HG03460 (cell line): ENCODE measurements at regions not wholly inside any gene's neighbourhood (a gene's known extent, or its start where the extent isn't known, plus 50 kb on each side); places are given as distances from the start of the nearest gene placed in this dataset.

Experiments used
- ATAC-seq: cut with Tn5 transposase; IDR thresholded peaks from one replicate; pipeline ENCODE4 v1.9.1; 2021; ENCODE audit not compliant: unreplicated experiment

DNA sequence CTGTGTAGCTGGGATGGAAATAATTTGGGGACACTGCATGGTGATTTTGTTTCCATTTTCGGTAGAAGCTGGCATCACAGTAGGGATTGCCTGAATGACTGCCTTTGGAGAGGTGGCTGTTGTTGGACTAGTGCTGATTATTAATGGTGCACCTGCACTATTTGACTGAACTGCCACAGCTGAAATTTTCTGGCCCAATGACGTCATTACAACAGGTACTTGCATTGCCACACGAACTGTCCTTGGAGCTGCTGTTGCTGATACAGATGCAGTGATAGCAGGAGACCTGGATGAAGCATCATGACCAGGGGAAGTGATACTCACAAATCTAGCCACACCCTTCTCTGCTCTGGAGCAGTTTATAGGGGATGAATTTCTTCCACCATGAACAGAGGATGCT, 95.6 kb upstream of the FOXC1 start:
- ATAC-seq, result no peak

GRCh38 chr6:1515280-1515679, 94.4 kb upstream of the FOXC1 start:
- ATAC-seq, result no peak

DNA sequence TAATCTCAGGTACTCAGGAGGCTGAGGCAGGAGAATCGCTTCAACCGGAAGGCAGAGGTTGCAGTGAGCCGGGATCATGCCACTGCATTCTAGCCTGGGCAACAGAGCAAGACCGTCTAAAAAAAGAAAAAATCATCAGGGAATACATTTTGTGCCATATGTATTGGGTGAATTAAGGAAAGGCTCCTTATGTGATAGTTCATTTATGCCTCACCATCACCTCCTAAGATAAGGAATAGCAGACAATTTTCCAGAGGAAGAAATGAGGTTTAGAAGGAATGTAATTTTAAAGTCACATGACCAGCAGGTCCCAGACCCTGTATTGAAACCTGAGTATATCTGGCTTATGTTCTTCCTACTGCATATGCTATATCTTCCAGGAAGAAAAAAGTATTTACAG, 93.9 kb upstream of the FOXC1 start:
- ATAC-seq, result no peak

GRCh38 chr6:1516742-1517520, 92.8 kb upstream of the FOXC1 start:
- no peak for ATAC-seq

- ATAC-seq, result no peak
These were observed 90.9 kb upstream of the FOXC1 start for GRCh38 chr6:1518855-1519254.

DNA sequence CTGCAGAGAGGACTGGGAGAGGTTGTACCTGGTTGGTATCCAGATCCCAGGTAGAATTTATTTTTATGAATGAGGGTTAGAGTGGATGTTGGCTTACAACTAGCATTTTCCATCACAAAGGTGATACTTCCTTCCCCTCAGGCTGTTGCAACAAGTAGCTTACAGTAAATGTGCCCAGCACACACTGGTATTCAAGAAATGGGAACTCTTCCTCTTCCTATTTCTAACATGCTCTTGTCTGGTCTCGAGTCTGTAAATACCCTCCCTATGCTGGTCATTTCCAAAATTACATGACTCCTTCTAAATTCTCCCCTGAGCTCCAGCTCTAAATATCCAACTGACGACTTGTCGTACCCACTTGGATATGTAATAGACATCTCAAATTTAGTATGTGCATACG, 90.1 kb upstream of the FOXC1 start:
- ATAC-seq, result no peak

DNA sequence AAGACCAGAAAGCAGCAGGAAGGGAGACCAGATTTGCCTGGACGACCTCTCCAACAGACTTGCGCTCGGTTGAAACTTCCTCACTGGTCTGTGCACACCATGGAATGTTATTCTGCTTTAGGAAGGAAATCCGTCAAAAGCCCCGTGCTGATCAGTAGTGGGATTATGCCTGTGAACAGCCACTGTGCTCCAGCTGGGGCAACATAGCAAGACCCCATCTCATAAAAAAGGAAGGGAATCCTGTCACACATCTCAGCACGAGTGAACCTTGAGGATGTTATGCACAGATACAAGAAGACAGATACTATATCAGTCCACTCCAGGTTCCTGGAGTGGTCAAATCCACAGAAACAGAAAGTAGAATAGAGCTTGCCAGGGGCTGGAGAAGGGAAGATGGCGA, 86.9 kb upstream of the FOXC1 start:
- no peak for ATAC-seq

DNA sequence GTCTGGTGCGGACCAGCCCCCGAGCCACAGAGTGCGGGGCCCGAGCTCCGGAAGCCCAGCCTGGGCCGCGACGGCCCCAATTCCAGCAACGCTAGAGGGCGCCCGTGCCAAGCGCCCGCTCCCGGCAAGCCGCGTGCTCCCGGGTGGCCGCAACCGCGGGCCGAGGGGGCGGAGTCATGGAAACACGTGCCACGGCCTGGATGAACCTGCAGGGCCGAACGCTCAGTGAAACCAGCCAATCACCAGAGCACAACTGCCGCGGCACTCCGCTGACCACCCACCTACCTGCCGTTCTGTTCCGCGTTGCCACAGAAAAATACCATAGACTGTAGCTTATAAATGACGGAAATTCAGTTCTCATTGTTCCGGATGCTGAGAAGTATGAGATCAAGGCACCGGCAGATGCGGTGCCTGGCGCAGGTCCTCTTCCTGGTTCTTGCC, 85.7 kb upstream of the FOXC1 start:
- ATAC-seq, result no peak

- ATAC-seq, result no peak
These were observed 84.2 kb upstream of the FOXC1 start for GRCh38 chr6:1525364-1526038.

- ATAC-seq, result no peak
These were observed 83.2 kb upstream of the FOXC1 start for GRCh38 chr6:1526398-1527072.

DNA sequence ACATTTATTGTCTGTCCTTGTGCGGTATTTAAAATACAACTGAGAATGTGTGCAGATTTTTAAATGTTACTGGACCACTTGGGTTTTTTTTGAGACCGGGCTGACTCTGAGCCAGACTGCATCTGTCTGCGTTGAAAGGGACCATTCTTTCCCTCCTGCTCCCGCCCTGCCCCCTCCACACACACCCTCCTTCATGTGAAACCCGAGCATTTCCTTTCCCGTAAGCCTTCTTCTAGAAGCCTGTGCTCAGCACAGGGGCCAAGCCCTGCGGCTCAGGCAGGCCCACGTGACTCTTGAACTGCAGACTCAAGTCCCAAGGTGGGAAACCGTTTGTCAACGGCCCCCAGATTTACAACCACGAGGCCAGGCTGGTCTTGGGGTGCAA, 82.7 kb upstream of the FOXC1 start:
- ATAC-seq, result no peak

DNA sequence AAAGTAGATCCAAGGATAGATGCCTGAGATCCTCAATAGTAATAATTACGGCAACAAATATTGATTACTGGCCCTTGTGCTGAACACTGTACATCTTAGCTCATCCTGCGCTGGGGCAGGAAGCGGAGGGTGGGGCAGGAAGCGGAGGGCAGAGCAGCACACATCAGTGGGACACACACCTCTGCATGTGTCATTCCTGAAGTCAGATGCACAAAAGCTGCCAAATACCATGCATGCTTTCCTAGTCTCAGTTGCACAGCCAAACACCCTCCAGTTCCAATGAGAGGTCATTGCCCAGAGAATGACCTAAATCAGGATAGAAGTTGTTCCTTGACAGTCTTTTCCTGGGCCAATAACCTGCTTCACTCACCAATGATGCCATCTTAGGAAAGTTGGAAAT, 74.4 kb upstream of the FOXC1 start:
- no peak for ATAC-seq

DNA sequence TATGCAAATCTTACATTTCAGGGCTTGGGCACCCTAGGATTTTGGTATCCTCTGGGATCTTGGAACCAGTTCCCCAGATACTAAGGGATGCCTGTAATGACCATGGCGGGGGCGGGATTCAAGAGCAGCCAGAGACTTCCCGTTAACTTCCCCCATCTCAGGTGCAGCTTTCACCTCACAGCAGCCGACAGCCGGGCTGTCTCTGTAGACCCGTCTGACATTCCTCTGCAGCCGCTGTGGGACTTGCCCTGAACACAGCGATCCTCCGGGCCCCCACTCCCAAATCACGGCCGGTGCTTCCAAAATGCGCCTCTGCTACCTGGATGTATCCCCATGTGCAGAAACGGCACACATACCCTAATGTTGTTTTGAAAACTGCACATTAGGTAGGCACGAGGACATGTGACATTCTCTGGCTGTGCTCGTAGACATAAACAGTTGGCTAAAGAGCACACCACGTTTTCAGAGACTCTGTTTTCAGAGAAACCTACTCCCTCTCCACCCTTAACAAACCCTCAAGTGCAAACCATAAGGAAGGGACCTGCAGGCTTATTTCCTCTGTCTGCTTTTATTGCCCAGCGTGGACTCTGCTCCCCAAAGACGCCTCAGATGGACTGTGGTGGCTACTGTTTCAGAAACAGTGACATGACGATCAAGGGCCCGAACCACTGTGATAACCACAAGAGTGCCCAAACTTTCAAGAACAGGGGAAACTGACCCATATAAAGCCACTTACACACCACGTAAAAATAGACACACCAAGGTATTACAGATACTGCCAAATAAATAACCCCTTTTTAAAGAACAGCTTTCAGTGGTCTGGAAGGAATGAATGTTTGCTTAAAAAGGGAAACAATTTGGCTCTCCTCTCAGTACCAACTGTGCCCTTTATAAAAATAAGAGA, 72.9 kb upstream of the FOXC1 start:
- ATAC-seq, result no peak

- ATAC-seq, result no peak
These were observed 71.3 kb upstream of the FOXC1 start for GRCh38 chr6:1538369-1538768.

- ATAC-seq, result no peak
These were observed 70.8 kb upstream of the FOXC1 start for GRCh38 chr6:1538810-1539478.

- no peak for ATAC-seq
These were observed 68.7 kb upstream of the FOXC1 start for GRCh38 chr6:1540864-1541521.

- no peak for ATAC-seq
These were observed 67.4 kb upstream of the FOXC1 start for GRCh38 chr6:1542335-1542734.

- ATAC-seq, result no peak
These were observed 67.0 kb upstream of the FOXC1 start for GRCh38 chr6:1542764-1543163.

- ATAC-seq, result no peak
These were observed 65.7 kb upstream of the FOXC1 start for GRCh38 chr6:1544000-1544399.

GRCh38 chr6:1544603-1545002, 65.1 kb upstream of the FOXC1 start:
- ATAC-seq, result no peak
